ENCODE measurements at regions not wholly inside any gene's neighbourhood (a gene's known extent, or its start where the extent isn't known, plus 50 kb on each side); places are given as distances from the start of the nearest gene placed in this dataset.

- TF ChIP-seq, protein P1, sequence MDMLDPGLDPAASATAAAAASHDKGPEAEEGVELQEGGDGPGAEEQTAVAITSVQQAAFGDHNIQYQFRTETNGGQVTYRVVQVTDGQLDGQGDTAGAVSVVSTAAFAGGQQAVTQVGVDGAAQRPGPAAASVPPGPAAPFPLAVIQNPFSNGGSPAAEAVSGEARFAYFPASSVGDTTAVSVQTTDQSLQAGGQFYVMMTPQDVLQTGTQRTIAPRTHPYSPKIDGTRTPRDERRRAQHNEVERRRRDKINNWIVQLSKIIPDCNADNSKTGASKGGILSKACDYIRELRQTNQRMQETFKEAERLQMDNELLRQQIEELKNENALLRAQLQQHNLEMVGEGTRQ (IDR thresholded peaks at IDR 0.05): no peak
- TF ChIP-seq, protein P2, sequence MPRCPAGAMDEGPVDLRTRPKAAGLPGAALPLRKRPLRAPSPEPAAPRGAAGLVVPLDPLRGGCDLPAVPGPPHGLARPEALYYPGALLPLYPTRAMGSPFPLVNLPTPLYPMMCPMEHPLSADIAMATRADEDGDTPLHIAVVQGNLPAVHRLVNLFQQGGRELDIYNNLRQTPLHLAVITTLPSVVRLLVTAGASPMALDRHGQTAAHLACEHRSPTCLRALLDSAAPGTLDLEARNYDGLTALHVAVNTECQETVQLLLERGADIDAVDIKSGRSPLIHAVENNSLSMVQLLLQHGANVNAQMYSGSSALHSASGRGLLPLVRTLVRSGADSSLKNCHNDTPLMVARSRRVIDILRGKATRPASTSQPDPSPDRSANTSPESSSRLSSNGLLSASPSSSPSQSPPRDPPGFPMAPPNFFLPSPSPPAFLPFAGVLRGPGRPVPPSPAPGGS (IDR thresholded peaks at IDR 0.05): no peak
- TF ChIP-seq, protein P3, sequence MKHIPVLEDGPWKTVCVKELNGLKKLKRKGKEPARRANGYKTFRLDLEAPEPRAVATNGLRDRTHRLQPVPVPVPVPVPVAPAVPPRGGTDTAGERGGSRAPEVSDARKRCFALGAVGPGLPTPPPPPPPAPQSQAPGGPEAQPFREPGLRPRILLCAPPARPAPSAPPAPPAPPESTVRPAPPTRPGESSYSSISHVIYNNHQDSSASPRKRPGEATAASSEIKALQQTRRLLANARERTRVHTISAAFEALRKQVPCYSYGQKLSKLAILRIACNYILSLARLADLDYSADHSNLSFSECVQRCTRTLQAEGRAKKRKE (CRISPR knock-in tag; IDR thresholded peaks at IDR 0.05; ENCODE audit: low read depth): no peak
- TF ChIP-seq JUNB (IDR thresholded peaks at IDR 0.05): no peak
- no peak for TF ChIP-seq POLR2A (IDR thresholded peaks at IDR 0.05; ENCODE audit: low read length)
- TF ChIP-seq CTCF (IDR thresholded peaks at IDR 0.05): no peak
These were observed 320.1 kb downstream of the MTRR start for GRCh38 chr5:8188874-8189565.
